AG09309 (cell line): ENCODE measurements at regions not wholly inside any gene's neighbourhood (a gene's known extent, or its start where the extent isn't known, plus 50 kb on each side); places are given as distances from the start of the nearest gene placed in this dataset.
A peak's percentile ranks its signal among the peaks of the same experiment; 100 is the strongest.
"Not testable (repeated sequence)": the region's sequence is repeated elsewhere in the genome, so short reads cannot be mapped to it uniquely, and the experiment has no call there.

Experiments
- DNase-seq: peaks from one replicate; pipeline ENCODE4 v3.0.0-alpha.2; 2010; ENCODE audit warnings: low read depth
- H3K4me3 ChIP-seq: 2 replicates; pipeline ENCODE4 v1.5.1; 2011; ENCODE audit warnings: mild to moderate bottlenecking, low read depth, low read length, moderate library complexity; ENCODE audit not compliant: control insufficient read depth
- TF ChIP-seq, protein P1 (sequence below): IDR thresholded peaks from 2 replicates; pipeline ENCODE4 v1.5.1; 2011; ENCODE audit warnings: mild to moderate bottlenecking, low read depth, low read length, inconsistent platforms; ENCODE audit not compliant: insufficient read depth, control insufficient read depth; ENCODE audit errors: missing control alignments

DNA sequence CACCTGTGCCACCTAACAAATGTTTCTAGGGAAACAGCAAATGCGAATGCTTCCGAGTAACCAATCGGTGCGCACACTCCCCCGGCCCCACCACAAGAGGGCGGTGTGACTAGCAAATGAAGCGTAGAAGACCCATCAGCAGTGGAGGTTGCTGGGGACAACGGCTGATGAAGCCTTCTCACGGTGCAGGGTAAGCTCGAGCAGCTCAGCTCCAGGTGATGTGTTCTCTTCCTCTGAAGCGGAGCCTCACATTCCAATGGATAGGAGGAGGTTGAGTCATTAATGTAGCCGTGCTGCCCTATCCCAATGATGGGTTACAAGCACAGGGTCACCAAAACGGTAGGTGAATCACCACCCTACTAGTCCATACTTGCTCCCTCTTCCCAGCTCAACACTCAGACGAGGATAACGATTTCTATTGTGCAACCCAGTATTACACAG is 127.6 kb upstream of the TWIST2 start:
- TF ChIP-seq, protein P1, sequence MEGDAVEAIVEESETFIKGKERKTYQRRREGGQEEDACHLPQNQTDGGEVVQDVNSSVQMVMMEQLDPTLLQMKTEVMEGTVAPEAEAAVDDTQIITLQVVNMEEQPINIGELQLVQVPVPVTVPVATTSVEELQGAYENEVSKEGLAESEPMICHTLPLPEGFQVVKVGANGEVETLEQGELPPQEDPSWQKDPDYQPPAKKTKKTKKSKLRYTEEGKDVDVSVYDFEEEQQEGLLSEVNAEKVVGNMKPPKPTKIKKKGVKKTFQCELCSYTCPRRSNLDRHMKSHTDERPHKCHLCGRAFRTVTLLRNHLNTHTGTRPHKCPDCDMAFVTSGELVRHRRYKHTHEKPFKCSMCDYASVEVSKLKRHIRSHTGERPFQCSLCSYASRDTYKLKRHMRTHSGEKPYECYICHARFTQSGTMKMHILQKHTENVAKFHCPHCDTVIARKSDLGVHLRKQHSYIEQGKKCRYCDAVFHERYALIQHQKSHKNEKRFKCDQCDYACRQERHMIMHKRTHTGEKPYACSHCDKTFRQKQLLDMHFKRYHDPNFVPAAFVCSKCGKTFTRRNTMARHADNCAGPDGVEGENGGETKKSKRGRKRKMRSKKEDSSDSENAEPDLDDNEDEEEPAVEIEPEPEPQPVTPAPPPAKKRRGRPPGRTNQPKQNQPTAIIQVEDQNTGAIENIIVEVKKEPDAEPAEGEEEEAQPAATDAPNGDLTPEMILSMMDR = peak; percentile 55
- no peak for DNase-seq
- H3K4me3 ChIP-seq = no peak overlapping the region

DNA sequence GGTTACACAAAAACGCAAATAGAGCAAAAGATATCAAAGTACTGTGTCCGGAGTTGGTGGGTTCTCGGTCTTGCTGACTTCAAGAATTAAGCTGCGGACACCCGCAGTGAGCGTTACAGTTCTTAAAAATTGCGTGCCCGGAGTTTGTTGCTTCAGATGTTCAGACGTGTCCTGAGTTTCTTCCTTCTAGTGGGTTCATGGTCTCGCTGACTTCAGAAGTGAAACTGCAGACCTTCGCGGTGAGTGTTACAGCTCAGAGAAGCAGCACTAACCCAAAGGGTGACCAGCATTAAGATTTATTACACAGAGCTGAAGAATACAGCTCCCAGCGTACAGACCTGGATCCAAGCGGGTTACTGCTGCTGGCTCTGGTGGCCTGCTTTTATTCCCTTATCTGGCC is 125.7 kb upstream of the TWIST2 start:
- TF ChIP-seq, protein P1 = no peak
- no peak for DNase-seq
- H3K4me3 ChIP-seq = no peak overlapping the region

DNA sequence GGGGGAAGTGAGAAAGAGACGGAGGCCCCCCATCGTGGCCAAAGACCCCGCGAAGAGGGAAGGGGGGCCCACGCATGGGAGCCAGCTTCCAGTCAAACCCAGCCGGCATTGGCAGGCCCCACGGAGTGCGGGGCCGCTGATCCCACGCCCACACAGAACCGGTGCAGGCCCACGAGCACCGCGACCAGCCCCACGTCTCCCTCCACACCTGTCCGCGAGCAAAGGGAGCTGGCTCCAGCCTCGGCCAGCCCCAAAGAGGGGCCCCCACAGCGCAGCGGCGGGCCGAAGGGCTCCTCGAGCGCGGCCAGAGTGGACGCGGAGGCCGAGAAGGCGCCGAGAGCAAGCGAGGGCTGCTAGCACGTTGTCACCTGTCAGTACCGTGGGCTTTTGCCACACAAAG is 125.0 kb upstream of the TWIST2 start:
- TF ChIP-seq, protein P1 = no peak
- no peak for DNase-seq
- no peak overlapping the region for H3K4me3 ChIP-seq

DNA sequence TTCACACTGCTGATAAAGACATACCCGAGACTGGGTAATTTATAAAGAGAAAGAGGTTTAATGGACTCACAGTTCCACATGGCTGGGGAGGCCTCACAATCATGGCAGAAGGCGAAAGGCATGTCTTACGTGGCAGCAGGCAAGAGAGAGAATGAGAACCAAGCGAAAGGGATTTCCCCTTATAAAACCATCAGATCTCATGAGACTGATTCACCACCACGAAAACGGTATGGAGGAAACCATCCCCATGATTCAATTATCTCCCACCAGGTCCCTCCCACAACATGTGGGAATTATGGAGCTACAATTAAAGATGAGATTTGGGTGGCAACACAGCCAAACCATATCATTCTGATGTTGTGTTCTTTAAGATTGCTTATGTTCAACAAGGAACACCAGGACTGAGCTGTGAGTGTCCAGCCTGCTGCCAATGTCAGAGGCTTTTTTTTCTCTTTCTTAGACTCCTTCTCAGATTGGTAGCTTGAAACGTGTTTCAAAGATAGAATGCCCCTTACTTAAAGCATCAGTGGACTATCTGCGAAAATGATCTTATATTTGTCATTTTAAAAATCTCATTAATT is 124.1 kb upstream of the TWIST2 start:
- DNase-seq = peak; percentile 35
- not testable (repeated sequence) for H3K4me3 ChIP-seq

DNA sequence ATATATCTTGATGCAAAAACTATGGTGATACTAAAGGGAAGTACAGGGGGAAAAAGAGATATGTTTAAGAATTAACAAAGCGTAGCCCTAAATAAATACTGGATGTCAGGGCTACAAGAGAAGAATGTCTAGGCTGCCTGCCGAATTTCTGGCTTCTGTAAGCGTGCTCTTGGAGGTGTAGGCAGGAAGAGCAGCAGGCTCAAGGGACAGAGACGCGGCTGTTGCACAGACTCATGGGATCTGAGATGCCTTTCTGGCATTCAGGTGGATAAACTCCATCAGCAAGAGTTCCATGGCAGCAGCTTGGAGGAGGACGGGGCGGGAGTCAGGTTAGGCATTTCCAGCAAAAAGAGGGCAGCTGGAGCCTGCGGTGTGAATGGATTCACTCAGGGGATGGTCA is 123.2 kb upstream of the TWIST2 start:
- TF ChIP-seq, protein P1 = no peak
- H3K4me3 ChIP-seq = no peak overlapping the region

DNA sequence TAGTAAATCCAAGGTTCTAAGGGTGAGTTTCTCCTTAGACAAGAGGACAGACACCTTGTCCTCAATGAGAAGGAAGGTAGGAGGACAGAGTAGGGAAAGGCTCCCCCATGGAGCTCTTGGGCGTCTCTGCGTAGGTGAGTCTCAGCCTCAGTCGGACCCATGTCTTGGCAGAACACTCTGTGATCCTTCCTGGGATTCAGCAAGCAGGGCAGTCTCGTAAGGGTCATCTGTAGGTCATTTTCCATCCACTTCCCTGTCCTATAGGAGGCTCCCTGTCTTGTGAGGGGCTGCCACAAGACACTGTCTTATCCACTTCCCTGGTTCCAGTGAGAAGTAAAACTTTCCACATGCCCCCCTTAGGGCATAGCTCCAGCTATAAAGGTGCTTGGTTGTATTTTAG is 122.6 kb upstream of the TWIST2 start:
- no peak overlapping the region for H3K4me3 ChIP-seq
- TF ChIP-seq, protein P1 = no peak
- no peak for DNase-seq

More for the DNA sequence above, 123.2 kb upstream of the TWIST2 start:
- no peak for DNase-seq

DNA sequence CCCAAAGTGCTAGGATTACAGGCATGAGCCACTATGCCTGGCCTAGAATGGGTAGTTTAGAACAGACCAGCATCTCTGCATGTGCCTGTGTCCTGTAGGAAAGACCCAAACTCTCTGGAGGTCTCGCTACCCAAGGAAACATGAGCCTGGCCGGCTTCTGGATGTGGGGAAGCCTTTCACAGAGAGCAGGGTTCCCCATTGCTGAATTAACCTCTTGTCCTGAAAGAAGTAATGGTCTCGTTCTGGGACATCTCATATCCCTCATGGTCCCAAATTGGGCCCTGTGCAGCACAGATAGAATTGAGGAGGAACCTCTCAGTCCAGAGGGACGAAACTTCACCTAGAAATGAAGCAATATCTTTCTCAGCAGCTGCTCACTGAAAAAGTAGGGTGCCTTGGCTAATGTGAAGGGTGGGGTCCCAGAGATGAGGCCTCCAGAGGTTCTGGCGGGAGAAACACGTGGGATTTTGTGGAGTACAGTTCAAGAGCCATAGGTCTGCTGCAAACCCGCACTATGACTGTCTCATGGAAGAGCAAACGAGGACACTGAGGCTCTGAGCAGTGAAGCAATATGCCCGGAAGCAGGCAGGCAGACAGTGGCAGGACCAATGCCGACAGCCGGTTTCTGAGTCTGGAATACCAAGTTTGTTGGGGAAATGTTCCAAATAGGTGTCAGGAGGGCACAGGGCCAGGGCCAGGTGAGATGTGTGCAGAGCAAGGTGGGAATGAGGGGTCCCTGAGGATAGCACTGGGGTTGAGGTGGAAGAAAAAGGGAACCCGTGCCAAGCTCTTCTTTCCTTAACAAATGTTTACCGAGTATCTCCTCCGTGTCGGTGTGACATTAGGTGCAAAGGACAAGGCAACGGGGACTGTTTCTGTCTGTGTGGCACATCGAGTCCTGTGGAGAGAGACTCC is 121.0 kb upstream of the TWIST2 start:
- TF ChIP-seq, protein P1 = no peak
- no peak for DNase-seq
- no peak overlapping the region for H3K4me3 ChIP-seq
